PFSK-1 (cell line): ENCODE measurements at regions not wholly inside any gene's neighbourhood (a gene's known extent, or its start where the extent isn't known, plus 50 kb on each side); places are given as distances from the start of the nearest gene placed in this dataset.

Experiments
- FOXP2 ChIP-seq: optimal IDR thresholded peaks from 2 replicates; pipeline ENCODE3; 2011; ENCODE audit warnings: borderline replicate concordance, control low read depth, inconsistent platforms; ENCODE audit not compliant: insufficient read depth; ENCODE audit errors: extremely low read length, extremely low read depth
- POLR2AphosphoS5 ChIP-seq: IDR thresholded peaks from 2 replicates; pipeline ENCODE4 v1.6.1; 2012; ENCODE audit warnings: low read depth, mild to moderate bottlenecking, control low read depth, low read length, moderate library complexity
- TAF1 ChIP-seq: IDR thresholded peaks from 2 replicates; pipeline ENCODE4 v1.6.1; 2012; ENCODE audit warnings: low read length, control low read depth, borderline replicate concordance; ENCODE audit not compliant: insufficient read depth
- TF ChIP-seq, protein P1 (sequence below), 2 experiments: IDR thresholded peaks; 2 replicates each; pipeline versions ENCODE4 v1.6.1 to v1.8.0; 2011 to 2012; ENCODE audit warnings: low read depth in 2 of 2, low read length in 2 of 2, control low read depth in 1 of 2, inconsistent platforms in 1 of 2, mild to moderate bottlenecking in 1 of 2, moderate library complexity in 1 of 2; ENCODE audit not compliant: insufficient read depth in 1 of 2

DNA sequence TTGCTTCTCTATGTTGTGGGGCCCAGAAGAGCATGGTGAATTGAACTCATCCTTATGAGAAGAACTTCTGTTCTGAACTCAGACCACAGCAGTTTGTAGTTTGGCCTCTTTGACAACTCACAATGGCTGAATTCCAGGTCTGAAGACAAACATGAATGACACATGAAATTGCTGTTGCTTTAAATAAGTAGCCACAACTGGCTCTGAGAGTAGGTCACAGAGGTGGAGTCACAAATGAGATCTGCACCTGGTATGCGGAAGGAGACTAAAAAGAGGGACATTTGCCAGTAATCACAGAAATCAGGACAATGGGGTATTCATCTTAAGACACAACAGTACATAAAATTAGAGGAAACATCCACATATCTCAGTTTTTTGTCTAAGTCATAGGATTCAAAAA, 290.3 kb upstream of the MMADHC start:
- no peak for TF ChIP-seq POLR2AphosphoS5
- no peak for TF ChIP-seq TAF1
- TF ChIP-seq FOXP2, result no peak
- TF ChIP-seq, protein P1, sequence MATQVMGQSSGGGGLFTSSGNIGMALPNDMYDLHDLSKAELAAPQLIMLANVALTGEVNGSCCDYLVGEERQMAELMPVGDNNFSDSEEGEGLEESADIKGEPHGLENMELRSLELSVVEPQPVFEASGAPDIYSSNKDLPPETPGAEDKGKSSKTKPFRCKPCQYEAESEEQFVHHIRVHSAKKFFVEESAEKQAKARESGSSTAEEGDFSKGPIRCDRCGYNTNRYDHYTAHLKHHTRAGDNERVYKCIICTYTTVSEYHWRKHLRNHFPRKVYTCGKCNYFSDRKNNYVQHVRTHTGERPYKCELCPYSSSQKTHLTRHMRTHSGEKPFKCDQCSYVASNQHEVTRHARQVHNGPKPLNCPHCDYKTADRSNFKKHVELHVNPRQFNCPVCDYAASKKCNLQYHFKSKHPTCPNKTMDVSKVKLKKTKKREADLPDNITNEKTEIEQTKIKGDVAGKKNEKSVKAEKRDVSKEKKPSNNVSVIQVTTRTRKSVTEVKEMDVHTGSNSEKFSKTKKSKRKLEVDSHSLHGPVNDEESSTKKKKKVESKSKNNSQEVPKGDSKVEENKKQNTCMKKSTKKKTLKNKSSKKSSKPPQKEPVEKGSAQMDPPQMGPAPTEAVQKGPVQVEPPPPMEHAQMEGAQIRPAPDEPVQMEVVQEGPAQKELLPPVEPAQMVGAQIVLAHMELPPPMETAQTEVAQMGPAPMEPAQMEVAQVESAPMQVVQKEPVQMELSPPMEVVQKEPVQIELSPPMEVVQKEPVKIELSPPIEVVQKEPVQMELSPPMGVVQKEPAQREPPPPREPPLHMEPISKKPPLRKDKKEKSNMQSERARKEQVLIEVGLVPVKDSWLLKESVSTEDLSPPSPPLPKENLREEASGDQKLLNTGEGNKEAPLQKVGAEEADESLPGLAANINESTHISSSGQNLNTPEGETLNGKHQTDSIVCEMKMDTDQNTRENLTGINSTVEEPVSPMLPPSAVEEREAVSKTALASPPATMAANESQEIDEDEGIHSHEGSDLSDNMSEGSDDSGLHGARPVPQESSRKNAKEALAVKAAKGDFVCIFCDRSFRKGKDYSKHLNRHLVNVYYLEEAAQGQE (IDR thresholded peaks at IDR 0.05; ENCODE audit: insufficient read depth in 1 of 2, low read depth in 2 of 2, low read length in 2 of 2), result no peak
